Esophagus squamous epithelium (tissue), 4 donors: ENCODE measurements at regions not wholly inside any gene's neighbourhood (a gene's known extent, or its start where the extent isn't known, plus 50 kb on each side); places are given as distances from the start of the nearest gene placed in this dataset.

ENCODE experiments used
- POLR2A ChIP-seq, 4 donors: fragments of 450-650 bp; IDR thresholded peaks; one replicate each; pipeline ENCODE4 v1.6.1; 2017; ENCODE audit warnings: antibody characterized with exemption in 4 of 4, mild to moderate bottlenecking in 4 of 4, moderate library complexity in 3 of 4
- TF ChIP-seq, protein P1 (sequence below), 6 experiments: fragments of 450-650 bp in 4 of 6; fragments of 200-600 bp in 2 of 6; sonication (generic) in 2 of 6; IDR thresholded peaks; one replicate each; pipeline ENCODE4 v1.5.1; 2016 to 2019; ENCODE audit warnings: antibody characterized with exemption in 6 of 6, mild to moderate bottlenecking in 4 of 6, moderate library complexity in 4 of 6

DNA sequence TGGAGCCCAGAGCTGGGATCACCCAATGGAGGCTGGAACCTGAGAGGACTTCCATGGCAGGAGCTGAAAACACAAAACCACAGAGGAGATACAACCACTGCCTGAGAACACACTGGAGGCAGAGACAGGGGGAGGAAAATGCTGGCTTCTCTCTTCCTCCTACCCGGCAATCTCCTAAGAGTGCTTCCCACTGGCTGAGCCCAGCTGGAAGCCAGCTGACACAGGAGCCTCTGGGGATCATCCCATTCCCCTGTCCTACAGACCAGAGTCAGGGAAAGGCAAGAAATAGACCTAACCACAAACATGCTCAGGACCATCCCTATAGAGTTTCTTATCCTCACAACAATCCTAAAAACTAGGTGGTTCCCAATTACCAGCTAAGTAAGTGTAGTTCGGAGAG lies 112.4 kb upstream of the CDH5 start:
- TF ChIP-seq, protein P1, sequence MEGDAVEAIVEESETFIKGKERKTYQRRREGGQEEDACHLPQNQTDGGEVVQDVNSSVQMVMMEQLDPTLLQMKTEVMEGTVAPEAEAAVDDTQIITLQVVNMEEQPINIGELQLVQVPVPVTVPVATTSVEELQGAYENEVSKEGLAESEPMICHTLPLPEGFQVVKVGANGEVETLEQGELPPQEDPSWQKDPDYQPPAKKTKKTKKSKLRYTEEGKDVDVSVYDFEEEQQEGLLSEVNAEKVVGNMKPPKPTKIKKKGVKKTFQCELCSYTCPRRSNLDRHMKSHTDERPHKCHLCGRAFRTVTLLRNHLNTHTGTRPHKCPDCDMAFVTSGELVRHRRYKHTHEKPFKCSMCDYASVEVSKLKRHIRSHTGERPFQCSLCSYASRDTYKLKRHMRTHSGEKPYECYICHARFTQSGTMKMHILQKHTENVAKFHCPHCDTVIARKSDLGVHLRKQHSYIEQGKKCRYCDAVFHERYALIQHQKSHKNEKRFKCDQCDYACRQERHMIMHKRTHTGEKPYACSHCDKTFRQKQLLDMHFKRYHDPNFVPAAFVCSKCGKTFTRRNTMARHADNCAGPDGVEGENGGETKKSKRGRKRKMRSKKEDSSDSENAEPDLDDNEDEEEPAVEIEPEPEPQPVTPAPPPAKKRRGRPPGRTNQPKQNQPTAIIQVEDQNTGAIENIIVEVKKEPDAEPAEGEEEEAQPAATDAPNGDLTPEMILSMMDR (IDR thresholded peaks at IDR 0.05), result no peak
- no peak for TF ChIP-seq POLR2A (IDR thresholded peaks at IDR 0.05)
